GM04504 (cell line): ENCODE measurements at regions not wholly inside any gene's neighbourhood (a gene's known extent, or its start where the extent isn't known, plus 50 kb on each side); places are given as distances from the start of the nearest gene placed in this dataset.
A peak's percentile ranks its signal among the peaks of the same experiment; 100 is the strongest.
"Not testable (repeated sequence)": the region's sequence is repeated elsewhere in the genome, so short reads cannot be mapped to it uniquely, and the experiment has no call there.

Experiments used
- DNase-seq: peaks from one replicate; pipeline ENCODE4 v3.0.0-alpha.2; 2012; ENCODE audit warnings: low read depth

DNA sequence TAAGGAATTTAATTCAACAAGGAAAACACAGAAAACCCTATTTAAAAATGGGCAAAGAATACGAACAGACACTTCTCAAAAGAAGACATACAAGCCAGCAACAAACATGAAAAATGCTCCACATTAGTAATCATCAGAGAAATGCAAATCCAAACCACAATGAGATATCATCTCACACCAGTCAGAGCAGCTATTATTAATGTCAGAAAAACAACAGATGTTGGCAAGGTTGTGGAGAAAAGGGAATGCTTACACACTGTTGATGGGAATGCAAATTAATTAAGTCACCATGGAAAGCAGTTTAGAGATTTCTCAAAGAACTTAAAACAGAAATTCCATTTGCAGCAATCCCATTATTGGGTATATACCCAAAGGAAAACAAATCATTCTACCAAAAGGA is 55.2 kb downstream of the GCC1 start:
- DNase-seq, result peak; percentile 8

DNA sequence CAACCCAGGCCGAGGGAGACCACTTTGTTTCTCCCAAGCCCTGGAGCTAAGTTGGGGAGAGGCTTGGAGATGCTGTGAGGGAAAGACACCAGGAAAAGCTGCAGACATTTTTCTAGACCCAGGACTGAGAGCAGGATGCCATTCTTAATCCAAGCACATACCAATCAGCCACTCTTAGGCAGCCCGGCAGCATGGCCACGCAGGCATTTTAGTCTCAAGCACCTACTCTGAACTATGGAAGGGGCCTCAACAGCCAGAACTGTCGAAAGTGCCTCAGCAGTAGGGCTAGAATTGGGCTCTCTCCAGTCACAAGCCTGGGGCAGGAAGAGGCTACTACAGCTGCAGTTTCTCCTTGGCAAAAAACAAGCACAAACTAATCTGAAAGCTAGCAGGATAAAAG is 57.8 kb downstream of the GCC1 start:
- DNase-seq, result no peak

DNA sequence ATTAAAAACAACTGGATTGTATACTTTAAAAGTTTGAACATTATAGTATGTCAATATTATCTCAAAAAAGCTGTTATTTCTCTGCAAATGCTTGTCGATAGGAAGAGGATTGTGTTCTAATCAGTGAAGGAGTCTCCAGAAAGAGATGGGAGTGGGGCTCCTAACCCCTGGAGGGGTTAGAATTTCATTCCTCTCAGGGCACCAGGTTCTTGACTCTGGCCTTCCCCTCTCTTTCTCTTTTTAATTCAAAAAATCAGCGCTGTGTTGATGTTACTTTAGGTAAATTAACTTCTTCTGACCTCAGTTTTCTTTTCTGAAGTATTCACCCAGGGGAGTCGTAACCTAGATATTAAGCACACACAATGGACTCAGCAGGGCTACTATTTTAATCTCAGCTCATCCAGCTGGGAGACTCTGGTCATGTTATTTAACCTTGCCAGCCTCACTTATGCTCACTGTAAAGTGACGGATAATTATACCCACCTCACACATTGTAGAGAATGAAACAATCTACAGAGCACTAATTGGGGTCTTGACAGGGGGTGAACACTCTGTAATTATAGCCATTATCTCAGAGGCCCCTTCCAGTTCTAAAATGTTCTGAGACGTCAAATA is 59.4 kb downstream of the GCC1 start:
- no peak for DNase-seq

DNA sequence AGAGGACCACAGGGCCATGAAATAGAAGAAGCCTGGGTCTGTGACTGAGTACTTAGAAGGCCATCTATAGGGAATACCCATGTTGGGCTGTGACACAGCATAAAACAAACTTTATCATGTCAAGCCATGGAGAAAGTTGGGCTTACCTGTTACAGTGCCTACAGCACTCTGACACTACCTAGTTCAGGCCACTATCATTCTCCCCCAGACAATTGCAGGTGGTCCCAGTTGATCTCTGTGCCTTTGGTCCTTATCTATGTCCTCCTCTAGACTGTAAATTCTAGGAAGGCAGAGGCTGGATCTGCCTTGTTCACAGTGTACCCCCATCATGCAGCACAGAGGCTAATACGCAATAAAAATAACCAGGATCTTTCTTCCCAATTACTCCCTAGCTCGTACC is 69.1 kb downstream of the GCC1 start:
- DNase-seq, result no peak

DNA sequence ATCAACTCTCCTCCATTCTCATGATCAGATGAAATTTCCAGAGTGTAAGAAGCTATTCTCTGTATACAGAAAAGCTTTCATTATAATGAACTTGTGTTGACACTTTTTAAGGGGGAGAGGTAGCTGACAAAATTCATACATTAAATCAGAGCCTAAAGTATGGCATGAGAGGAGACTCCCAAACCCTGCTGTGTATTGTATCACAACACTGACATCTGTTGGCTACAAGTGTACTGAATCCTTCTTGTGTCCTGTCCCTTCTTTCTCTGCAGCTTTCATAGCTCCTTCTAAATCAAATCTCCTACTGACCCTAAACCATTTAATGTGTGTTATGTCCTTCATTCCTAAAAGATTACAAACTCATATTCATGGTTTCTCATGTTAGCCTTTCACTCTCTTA is 70.9 kb downstream of the GCC1 start:
- DNase-seq, result no peak

DNA sequence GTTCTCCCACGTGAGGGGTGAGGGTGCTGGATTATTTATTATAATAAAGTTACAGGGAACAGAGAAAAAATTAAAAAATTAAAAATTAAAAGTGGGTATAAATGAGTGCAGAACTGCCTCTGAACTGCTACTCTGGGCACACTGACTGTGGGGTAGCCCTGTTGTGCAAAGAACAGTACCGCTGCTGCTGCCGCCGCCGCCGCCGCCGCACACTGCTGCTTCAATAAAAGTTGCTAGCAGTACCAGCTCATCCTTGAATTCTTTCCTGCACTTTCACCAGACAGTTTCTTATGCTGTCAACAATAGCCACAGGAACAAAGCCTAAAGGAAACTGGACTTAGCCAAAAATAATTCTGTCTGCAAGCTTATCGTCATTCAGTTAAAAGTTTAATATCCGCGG is 72.1 kb downstream of the GCC1 start:
- DNase-seq, result no peak

DNA sequence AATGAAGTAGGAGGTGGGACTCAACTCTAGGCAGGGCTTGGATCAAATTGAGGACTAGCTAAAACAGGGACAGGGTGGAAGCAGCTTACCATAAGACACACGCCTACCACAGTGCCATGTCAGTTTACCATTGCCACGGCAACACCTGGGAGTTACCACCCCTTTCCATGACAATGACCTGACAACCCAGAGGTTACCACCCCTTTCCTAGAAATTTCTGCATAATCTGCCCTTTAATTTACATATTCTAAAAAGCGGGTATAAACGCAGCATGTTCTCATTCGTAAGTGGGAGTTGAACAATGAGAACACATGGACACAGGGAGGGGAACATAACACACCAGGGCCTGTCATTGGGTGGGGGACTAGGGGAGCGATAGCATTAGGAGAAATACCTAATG is 72.7 kb downstream of the GCC1 start:
- no peak for DNase-seq

DNA sequence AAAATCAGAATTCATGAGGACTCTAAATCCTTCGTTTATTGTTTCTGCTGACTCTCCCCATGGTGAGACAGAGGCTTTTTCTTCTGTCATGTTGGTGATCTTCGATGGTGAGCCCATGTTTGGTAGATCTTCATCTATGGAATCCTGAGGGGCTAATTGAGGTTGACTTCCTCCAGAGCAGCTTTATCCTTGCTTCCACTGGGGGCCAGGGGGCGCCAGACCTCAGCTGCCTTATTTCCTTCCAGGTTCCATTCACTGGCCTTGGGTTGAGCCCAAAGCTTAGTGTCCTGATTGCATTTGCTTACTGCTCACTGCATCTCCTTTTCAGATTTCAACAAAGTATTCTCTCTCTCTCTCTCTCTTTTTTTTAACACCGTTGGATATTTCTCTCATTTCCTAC is 80.7 kb downstream of the GCC1 start:
- peak; percentile 1 for DNase-seq

DNA sequence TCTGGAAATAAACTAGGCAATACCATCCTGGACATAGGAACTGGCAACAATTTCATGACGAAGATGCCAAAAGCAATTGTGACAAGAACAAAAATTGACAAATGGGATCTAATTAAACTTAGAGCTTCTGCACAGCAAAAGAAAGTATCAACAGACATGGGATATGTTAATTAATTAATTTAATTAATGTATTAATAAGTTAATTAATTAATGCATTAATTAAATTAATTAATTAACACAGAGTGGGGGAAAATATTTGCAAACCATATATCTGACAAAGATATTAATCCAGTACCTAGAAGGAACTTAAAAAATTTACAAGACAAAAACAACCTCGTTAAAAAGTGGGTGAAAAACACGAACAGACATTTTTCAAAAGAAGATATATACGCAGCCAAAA is 83.6 kb downstream of the GCC1 start:
- no peak for DNase-seq

DNA sequence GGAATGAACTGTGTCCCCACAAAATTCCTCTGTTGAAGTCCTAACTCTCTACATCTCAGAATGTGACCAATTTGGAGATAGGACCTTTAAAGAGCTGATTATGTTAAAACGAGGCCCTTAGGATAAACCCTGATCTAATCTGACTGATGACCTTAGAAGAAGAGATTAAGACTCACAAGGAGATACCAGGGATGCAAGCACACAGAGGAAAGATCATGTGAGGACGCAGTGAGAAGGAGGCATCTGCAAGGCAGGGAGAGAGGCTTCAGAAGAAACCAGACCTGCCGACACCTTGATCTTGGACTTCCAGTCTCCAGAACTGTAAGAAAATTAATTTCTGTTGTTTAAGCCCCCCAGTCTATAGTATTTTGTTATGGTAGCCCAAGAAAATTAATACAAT is 94.9 kb upstream of the ZNF800 start:
- no peak for DNase-seq

DNA sequence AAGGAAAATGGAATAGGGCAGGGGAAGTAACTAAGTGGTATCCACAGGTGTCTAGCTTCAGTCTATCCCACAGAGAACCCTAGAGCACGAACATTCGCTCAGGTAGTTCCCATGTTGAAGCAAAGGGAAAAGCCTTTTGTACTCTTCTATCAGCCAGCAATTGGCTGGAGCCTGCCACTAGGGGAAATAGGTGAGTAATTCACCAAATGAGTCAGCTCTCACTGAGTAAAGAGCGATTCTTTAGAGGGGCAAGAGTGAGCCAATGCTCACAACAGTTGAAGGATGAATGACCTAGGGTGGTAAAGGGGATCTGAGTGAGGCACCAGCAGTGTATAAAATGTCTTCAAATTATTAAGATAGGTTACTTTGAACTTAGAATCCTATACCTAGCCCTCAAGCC is 94.1 kb upstream of the ZNF800 start:
- no peak for DNase-seq

DNA sequence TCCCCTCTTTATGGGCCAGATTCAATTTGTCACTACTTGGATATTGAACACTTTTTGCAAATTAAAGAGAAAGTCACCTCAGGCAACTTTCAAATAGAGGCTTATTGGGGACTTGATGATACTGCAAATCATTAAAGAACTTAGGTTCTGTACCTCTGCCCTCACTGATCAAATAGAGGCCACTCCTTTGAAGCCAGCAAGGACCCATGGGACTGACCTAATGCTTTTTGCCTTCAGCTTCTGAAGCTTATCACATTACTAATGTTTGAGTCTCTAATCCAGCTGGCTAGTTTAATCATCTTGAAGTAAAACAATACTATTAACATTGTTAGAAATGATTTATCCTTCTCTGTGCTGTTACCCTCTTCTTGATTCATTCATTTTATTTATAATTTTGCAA is 93.0 kb upstream of the ZNF800 start:
- DNase-seq, result no peak

DNA sequence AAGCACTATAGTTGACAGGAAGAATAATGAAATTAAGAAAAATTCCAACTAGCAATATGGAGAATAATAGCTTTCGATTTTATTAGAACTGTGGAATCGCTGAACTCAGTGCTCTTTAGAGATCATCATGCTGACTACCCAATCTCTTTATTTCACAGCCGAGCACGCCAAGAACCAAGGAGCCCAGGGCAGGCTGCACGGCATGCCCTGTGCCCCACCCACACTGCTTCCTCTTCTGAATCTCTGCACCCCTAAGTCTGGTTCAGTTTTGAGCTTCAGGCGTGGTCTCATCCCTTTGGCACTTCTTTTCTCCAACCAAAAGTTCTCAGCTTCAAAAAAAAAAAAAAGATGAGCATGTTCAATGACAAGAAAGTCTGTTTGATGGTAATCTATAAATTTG is 92.4 kb upstream of the ZNF800 start:
- DNase-seq, result no peak

DNA sequence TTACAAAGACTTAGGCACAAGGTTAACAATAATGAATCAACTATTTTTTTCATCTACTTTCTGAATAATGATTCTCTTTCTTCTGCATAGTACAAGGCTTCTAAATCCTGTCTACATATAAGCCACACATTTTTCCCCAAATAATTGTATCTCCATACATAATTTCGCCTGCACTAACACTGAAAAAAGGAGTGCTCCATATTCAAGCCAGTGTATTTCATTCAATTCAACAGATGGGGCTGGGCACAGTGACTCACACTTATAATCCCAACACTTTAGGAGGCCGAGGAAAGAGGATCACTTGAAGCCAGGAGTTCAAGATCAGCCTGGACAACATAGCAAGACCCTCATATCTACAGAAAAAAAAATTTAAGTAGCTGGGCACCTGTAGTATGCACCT is 86.0 kb upstream of the ZNF800 start:
- DNase-seq, result no peak

DNA sequence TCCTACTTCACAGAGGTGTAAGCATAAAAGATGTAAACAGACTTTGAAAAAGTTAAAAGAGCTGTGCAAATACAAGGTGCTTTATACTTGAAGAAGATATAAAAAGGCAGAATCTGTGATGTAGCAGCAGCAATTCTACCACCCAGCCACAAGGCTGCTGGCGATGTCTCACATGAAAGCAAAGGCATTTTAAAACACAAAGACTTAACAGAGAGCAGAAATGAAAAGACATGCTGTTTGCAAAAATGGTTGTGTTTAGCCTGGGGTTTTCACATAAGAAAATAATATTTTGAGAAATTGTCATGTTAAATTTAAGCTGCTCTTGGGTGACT is 85.5 kb upstream of the ZNF800 start:
- no peak for DNase-seq

DNA sequence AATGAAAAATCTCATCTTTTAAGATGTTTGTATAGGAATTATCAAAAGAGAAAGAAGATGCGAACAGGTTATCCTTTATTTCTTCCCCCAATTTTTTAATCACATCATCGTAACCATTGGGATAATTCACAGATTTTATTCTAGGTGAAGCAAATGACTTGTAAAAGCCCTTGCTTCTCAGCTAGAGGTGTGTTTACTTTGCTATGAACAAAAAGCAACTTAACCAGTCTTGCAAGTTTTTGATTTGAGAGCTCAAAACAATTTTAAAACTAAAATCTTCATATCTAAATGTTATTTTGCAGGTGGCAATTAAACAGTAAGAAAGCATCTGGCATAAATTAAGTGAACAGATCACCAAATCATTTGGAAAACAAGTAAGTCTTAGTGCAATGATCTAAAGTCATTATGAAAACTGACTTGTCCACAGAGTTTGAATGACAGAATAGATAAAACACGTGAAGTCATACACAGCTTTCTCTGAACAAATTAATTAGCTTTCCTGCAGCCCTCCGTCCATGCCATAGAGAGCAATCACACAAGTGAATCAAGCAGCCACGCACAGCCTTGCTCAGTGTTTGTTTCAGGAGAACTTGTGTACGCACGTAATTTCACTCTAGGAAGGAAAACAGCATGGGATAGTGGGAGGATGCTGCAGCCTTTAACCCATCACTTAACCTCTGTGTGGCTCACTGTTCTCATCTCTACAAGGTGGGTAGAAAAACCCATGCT is 85.0 kb upstream of the ZNF800 start:
- no peak for DNase-seq

DNA sequence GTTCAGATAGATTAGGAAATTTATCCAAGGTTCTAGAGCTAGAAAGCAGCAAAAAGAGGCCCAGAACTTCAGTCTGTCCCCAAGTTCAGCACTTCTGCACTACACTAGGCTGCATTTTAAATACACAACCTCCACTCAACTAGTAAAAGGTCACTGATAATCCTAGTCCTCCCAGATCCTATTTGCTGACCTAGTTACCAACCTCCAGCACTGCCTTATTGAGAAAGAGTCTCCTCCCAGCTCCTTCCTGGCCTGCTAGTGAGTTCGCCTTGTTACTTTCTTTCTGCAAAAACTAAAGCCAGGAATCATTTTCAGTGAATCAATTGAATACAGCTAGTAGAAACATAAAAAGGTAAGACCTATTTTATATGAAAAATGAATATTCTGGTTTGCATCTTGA is 84.1 kb upstream of the ZNF800 start:
- no peak for DNase-seq

DNA sequence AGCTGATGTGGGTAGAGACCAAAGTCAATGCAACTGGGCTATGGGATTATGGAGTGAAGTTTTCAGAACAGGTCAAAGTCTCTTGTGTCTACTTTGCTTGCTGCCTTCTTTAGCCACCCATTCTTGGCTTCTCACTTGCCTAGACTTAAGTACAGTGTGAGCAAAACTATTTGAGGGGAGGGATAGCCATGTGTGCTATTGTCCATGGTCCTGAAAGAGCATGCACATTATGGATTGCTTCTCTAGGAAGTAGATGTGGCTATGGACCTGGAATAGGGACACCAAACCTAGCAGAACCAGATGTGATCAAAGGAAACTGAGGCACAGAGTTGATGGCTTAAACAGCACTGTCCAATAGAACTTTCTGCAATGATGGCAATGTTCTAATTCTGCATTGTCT is 81.9 kb upstream of the ZNF800 start:
- DNase-seq, result no peak

DNA sequence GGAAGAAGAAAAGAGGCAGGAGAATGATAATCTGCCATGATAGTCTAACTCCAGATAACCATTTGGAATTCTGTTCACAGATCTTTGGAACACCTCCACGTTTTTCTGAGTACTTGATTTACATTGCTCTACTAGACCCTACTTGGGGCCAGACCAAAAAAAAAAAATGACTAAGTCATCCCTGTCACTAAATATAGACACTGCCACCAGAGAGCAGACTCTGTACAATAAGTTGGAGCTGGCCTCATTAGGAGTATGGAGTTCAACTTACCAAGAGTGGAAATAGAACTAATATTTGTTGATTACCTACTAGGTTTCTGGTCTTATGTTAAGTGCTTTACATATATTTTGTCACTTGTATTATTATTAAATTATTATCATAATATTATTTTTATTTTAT is 80.9 kb upstream of the ZNF800 start:
- DNase-seq, result no peak

DNA sequence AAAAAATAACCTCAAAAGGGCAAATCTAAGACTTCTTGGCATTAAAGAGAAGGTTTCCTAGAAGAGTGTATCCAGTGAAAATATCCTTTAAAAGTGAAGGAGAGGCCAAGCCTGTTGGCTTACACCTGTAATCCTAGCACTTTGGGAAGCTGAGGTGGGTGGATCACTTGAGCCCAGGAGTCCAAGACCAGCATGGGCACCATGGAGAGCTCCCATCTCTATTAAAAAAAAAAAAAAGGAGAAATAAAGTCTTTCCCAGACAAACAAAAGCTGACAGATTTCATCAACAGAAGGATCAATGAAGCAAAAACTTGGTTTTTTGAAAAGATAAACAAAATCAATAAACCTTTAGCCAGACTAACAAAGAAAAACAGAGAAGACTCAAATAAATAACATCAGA is 67.6 kb upstream of the ZNF800 start:
- DNase-seq, result no peak

DNA sequence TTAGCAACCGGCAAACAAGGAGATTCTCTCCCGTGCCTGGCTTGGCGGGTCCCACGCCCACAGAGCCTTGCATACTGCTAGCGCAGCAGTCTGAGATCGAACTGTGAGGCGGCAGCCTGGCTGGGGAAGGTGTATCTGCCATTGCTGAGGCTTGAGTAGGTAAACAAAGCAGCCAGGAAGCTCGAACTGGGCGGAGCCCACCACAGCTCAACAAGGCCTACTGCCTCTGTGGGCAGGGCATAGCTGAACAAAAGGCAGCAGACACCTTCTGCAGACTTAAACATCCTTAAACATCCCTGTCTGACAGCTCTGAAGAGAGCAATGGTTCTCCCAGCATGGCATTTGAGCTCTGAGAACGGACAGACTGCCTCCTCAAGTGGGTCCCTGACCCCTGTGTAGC is 58.8 kb upstream of the ZNF800 start:
- not testable (repeated sequence) for DNase-seq

DNA sequence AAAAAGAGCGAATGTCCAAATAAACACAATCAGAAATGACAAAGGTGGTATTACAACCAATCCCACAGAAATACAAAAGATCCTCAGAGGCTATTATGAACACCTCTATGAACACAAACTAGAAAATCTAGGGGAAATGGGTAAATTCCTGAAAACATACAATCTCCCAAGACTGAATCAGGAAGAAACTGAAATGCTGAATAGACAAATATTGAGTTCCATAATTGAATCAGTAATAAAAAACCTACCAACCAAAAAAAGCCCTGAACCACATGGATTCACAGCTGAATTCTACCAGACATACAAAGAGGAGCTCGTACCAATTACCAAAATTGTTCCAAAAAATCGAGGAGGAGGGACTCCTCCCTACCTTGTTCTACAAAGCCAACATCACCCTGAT is 56.1 kb upstream of the ZNF800 start:
- DNase-seq, result no peak

DNA sequence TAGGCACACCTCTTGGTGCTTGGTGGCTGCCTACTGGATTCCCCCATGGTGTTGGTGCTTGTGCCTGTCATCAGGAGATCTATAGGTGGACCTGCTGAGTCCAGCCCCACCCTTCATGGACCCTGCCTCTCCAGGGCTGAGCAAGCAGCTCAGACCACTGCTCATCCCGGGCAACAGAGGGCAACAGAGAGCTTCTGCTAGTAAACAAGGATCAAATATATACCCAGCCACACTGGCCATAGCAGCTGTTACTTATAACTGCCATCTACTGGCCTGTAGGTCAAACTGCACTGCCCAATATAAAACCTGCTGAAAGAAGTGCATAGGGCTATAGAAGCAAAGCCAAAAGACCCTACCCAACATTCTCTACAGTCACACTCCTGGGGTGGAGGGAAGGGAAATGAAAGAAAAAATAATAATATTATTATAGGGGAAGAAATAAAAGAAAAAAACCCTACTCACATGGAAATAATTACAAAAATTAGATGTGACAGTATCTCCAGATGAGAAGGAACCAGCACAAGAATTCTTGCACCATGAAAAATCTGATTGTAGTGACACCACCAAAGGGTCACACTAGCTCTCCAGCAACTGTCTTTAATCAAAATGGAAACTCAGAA is 54.9 kb upstream of the ZNF800 start:
- DNase-seq, result peak; percentile 3

DNA sequence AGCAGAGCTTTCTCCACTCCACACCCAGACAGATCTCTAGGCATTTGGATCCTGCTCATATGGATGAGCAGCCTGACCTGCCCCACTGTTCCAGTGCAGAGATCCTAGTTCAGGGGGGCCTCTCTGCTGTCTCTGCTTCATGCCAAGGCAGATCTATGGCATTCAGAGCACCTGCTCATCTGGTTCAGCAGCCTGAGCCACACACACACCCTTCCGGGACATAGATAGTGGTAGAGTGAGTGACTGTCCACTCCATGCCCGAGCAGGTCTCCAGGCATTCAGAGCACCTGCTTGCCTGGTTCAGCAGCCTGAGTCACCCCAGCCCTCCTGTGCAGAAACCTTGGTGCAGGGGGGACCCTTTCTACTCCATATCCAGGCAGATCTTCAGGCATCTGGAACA is 54.3 kb upstream of the ZNF800 start:
- DNase-seq, result no peak
